M059J (cell line): ENCODE measurements at regions not wholly inside any gene's neighbourhood (a gene's known extent, or its start where the extent isn't known, plus 50 kb on each side); places are given as distances from the start of the nearest gene placed in this dataset.
A peak's percentile ranks its signal among the peaks of the same experiment; 100 is the strongest.
"Not testable (repeated sequence)": the region's sequence is repeated elsewhere in the genome, so short reads cannot be mapped to it uniquely, and the experiment has no call there.

Experiments
- DNase-seq: peaks from one replicate; pipeline ENCODE4 v3.0.0-alpha.2; 2012; ENCODE audit warnings: low read depth

- no peak for DNase-seq
Measured at GRCh38 chr15:57767481-57767880, 61.0 kb downstream of the POLR2M start.

DNA sequence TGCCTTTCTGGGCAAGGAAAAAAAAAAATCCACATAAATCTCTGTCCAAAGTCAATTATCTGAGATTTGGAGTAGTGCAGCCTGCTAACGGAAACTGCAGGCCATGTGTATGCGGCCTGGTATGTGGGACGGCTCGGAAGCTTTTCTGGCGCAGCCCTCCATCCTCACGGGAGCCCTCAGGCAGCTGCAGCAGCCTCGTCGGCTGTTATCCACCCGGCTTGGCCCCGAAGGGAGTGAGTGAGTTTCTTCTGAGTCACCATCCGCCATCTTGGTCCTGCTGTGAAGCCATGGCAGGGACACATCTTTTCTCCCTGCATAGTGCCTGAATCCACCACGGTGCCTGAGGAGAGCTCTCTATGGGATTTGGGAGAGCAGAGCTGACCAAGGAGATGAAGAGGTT, 62.8 kb downstream of the POLR2M start:
- DNase-seq = peak; percentile 68

DNA sequence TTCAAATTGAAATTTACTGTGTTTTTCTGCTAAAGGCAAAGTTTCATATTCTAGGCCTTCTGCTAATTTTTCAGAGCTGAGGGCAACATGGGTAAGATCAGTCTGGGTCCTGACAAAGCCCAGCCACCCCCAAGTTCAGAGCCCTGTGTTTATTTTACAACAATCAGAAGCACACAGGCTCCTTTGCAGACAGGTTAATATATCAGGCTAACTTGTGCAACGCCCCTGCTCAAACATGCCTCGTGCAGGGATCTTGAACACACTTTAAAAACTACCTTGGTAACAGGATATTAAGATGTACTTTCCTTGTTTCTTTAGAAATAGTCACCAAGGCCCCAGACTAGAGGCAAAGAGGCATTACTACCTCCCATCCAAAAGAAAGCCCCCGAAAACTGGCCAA, 64.0 kb downstream of the POLR2M start:
- DNase-seq = no peak

GRCh38 chr15:57772223-57772957, 65.9 kb downstream of the POLR2M start:
- DNase-seq = peak; percentile 61

DNA sequence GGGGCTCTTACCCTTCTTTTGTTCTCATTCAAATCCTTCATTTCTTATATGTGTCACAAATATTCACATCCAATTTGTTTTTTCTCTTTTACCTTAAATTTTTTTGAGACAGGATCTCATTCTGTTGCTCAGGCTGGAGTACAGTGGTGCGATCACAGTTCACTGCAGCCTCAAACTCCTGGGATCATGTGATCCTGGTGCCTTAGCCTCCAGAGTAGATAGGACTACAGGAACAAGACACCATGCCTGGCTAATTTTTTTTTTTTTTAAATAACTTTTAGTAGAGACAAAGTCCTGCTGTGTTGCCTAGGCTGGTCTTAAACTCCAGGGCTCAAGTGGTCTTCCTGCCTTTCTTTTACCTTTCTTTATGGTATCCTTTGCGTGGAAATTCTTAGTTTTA, 66.5 kb downstream of the POLR2M start:
- DNase-seq = no peak

DNA sequence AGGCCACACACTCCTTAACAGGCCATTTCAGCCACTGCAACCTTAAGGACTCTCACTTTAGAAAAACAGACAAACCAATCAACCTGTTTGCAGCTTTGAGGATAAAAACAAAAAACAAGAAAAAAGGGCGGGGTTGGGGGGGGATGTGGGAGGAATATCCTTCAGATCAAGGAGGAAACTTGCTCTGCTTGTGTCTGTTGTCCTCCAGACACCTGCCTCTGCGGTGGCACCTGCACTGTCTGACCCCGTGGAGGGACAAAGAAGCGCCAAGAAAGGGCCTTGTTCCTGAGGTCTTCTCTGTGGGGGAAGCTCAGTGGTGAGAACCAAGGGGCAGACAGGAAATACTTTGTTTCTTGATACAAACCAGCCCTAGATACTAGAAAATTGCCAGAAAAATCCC, 70.5 kb downstream of the POLR2M start:
- DNase-seq = no peak

DNA sequence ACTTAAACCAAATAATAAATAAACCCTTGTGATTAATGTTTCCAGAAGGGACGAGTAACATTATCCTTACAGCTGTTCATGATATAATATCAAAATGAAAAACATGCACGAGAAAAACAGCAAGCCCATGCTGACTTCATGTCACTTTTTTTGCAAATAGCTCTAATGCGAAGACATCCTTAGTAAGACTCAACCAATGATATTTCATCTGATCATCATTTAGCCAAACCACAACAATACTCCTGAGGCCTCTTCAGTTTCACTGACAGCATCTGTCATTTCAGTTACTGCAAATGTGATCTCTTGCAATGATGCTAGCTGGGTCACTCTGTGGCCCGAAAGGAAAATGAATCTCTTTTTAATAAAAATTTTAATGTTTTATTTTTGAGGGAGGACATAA, 74.0 kb downstream of the POLR2M start:
- DNase-seq = no peak

DNA sequence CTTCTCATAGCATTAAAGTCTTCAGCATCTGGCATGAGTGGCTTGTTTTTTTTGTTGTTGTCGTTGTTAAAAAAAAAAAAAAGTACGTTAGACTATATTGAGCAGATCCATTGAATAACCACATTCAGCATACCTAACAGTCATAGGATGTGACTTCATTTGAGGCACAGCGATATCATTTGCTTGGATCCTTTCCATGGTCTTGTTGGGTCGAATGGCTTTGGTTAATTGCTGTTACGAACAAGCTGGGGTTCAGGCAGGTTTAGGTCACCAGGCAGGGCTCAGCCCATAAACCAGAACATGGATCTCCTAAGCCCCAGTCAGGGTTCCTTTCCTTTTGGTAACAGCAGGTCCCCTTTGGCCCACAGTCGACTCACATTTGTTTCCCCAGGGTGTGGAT, 76.2 kb downstream of the POLR2M start:
- peak; percentile 71 for DNase-seq

DNA sequence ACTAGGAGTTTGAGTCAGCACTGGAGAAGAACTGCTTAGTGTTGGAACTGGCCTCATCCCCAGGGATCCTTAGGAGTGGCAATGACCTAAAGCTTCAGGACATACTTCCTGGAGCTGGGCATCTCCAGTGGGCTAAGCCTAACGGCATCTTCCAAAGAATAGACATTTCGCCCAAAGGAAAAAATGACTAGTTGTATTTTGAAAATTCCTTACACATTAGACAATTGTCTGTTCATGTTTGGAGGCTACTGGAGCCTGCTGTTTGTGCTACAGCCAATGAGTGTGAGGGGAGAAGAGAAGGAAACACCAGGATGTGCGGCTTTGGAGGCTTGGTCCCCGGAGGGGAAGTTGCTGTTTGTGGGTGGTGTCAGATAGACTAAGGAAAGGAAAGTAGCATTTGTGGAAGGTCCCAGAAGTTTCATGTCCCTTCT, 77.6 kb downstream of the POLR2M start:
- DNase-seq = peak; percentile 94

DNA sequence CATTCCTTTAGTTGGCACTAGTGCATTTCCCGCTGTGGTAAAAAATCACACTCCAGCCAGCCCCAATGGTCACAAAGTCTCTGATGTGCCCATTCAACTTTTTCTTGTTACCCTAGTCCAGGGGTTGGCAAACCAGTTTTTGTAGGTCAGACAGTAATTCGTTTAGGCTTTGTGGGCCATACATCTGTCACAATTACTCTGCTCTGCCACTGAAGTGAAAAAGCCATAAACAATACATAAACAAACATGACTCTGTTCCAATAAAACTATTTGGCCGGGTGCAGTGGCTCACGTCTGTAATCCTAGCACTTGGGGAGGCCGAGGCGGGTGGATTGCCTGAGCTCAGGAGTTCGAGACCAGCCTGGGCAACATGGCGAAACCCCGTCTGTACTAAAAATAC, 78.5 kb downstream of the POLR2M start:
- no peak for DNase-seq

GRCh38 chr15:57785959-57786358, 79.4 kb downstream of the POLR2M start:
- DNase-seq = no peak

- DNase-seq = no peak
Measured at GRCh38 chr15:57789225-57789624, 82.7 kb downstream of the POLR2M start.

GRCh38 chr15:57792724-57793449, 86.4 kb downstream of the POLR2M start:
- peak; percentile 31 for DNase-seq

- DNase-seq = no peak
Measured at GRCh38 chr15:57795261-57795660, 88.7 kb downstream of the POLR2M start.

GRCh38 chr15:57796146-57796545, 89.6 kb downstream of the POLR2M start:
- DNase-seq = no peak

DNA sequence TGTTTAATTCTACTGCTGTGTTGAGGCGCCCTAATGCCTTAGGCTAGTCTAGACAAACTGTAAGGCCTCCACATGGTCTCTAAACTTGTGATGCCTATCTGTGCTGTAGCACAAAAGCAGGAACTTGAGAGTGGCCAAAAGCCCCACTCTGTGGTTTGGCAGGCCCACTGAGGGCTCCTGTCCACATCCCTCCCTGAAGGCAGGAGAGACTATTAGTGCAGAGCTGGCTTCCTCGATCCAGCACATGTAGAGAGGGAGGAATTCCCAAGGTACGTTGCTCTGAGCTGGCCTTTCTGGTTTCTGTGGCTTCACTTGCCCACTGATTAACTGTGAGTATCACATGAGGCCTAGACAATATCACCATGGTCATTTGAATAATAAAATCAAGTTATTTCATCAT, 90.6 kb downstream of the POLR2M start:
- DNase-seq = no peak

DNA sequence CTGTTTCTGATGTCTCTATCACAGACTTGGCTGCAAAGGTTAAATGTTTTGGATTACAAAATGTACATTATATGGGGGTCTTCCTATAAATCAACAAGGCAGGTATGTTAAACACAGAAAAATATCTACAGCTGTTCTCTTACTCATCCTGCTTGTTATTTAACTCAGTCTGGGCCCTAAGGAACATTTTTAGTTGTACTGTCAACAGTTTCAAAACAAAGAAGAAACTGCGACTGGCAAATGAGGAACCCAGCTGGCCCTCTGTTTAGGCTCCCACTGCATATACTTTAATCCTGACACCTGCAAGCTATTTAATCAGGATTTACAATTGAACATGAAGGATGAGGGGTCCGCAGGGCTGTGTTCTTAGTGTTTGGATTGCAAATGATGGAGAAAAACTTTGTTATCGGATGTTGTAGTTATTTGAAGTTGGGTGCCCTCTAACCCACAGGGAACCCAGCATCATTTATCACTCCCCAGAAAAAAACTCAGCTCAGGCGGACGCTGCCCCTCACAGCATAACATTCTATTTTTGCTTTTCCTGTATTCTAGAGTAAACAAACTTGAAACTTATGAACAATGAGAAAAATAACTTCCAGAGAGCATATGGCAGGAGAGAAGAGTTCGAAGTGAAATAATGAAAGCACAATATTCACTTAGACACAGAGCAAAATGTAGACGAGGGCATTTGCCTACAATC, 91.2 kb downstream of the POLR2M start:
- no peak for DNase-seq

DNA sequence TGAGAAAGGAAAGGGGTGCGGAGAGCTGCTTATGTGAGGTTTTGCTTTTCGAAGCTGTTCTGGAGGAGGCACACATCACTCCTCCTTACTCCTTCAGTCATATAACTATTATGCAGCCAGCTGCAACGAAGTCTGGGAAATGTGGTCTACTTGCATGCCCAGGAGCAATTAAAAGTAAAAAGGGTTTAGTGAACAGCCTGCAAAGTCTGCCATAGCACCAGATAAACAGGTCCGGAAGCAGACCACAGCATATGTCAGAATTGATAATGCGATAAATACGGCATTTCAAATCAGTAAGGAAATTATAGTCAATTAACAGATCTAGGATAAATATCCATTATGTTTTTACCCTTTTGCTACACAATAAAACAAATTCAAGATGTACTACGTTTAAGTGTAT, 99.5 kb downstream of the POLR2M start:
- DNase-seq = no peak

GRCh38 chr15:57809285-57809684, 102.8 kb downstream of the POLR2M start:
- not testable (repeated sequence) for DNase-seq

DNA sequence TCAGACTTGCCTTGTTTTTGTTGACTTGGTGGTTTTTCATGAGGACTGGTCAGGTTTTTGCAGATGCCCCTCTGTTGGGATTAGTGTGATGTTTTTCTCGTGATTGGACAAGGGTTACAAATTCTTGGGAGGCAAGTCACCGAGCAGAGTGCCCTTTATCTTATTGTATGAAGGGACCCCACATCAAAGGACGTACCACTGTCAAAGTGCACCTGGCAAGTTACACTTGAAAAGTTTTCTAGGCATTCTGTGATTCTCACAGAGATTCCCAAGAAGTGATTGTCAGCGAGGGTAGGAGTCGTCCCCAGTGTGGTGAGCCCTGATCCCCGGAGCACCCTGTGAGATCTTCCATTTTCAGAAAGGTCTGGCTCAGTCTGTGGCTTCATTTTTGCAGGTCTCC, 110.1 kb downstream of the POLR2M start:
- DNase-seq = no peak

- DNase-seq = no peak
Measured at GRCh38 chr15:57819646-57820045, 113.1 kb downstream of the POLR2M start.

- peak; percentile 24 for DNase-seq
Measured at GRCh38 chr15:57820119-57820518, 113.6 kb downstream of the POLR2M start.

- no peak for DNase-seq
Measured at GRCh38 chr15:57821826-57822225, 115.3 kb downstream of the POLR2M start.
